H9 (cell line): ENCODE measurements at regions not wholly inside any gene's neighbourhood (a gene's known extent, or its start where the extent isn't known, plus 50 kb on each side); places are given as distances from the start of the nearest gene placed in this dataset.

Source experiments
- DNase-seq: peaks from one replicate; pipeline ENCODE4 v3.0.0-alpha.2; 2017
- H2AFZ ChIP-seq: one replicate; pipeline ENCODE4 v1.6.1; 2013; ENCODE audit warnings: mild to moderate bottlenecking, low read length, control low read depth, moderate library complexity
- H2AK5ac ChIP-seq: 2 replicates; pipeline ENCODE4 v1.6.1; 2013; ENCODE audit warnings: low read length, control low read depth, mixed read lengths; ENCODE audit not compliant: insufficient read length
- H2BK120ac ChIP-seq: one replicate; pipeline ENCODE4 v1.6.1; 2013; ENCODE audit warnings: low read depth, mild to moderate bottlenecking, low read length, control low read depth, inconsistent platforms; ENCODE audit not compliant: poor library complexity, severe bottlenecking
- H2BK12ac ChIP-seq: 2 replicates; pipeline ENCODE4 v1.6.1; 2013; ENCODE audit warnings: low read length, control low read depth, mixed read lengths, low read depth; ENCODE audit not compliant: insufficient read length
- H2BK15ac ChIP-seq: 2 replicates; pipeline ENCODE4 v1.6.1; 2013; ENCODE audit warnings: low read depth, low read length, control low read depth
- H2BK20ac ChIP-seq: one replicate; pipeline ENCODE4 v1.6.1; 2013; ENCODE audit warnings: low read depth, mild to moderate bottlenecking, low read length, control low read depth, inconsistent platforms; ENCODE audit not compliant: poor library complexity, severe bottlenecking
- H2BK5ac ChIP-seq: 2 replicates; pipeline ENCODE4 v1.6.1; 2013; ENCODE audit warnings: low read length, control low read depth, mixed read lengths; ENCODE audit not compliant: insufficient read length
- H3K14ac ChIP-seq: 2 replicates; pipeline ENCODE4 v1.6.1; 2013; ENCODE audit warnings: low read length, control low read depth; ENCODE audit not compliant: insufficient read depth
- H3K18ac ChIP-seq: 2 replicates; pipeline ENCODE4 v1.6.1; 2013; ENCODE audit warnings: low read depth, mild to moderate bottlenecking, mixed read lengths, low read length, control low read depth; ENCODE audit not compliant: insufficient read length
- H3K23ac ChIP-seq: 2 replicates; pipeline ENCODE4 v1.6.1; 2013; ENCODE audit warnings: low read length, control low read depth, mixed read lengths, low read depth; ENCODE audit not compliant: insufficient read length
- H3K23me2 ChIP-seq: 2 replicates; pipeline ENCODE4 v1.6.1; 2013; ENCODE audit warnings: low read depth, mild to moderate bottlenecking, mixed read lengths, low read length, control low read depth; ENCODE audit not compliant: insufficient read length, poor library complexity, severe bottlenecking
- H3K27ac ChIP-seq: 2 replicates; pipeline ENCODE4 v1.5.1; 2013; ENCODE audit warnings: low read length, control low read depth, mixed read lengths, low read depth; ENCODE audit not compliant: insufficient read length
- H3K27me3 ChIP-seq: 2 replicates; pipeline ENCODE4 v1.6.1; 2013; ENCODE audit warnings: low read length, control low read depth, inconsistent platforms; ENCODE audit not compliant: insufficient read depth
- H3K4ac ChIP-seq: 2 replicates; pipeline ENCODE4 v1.6.1; 2013; ENCODE audit warnings: low read depth, mild to moderate bottlenecking, control low read depth, inconsistent platforms, low read length, moderate library complexity
- H3K4me1 ChIP-seq: 2 replicates; pipeline ENCODE4 v1.6.1; 2013; ENCODE audit warnings: low read length, control low read depth, inconsistent platforms; ENCODE audit not compliant: insufficient read depth
- H3K4me2 ChIP-seq: 2 replicates; pipeline ENCODE4 v1.6.1; 2013; ENCODE audit warnings: low read length, control low read depth, mixed read lengths; ENCODE audit not compliant: insufficient read length, insufficient read depth
- H3K56ac ChIP-seq: 2 replicates; pipeline ENCODE4 v1.6.1; 2013; ENCODE audit warnings: low read depth, mild to moderate bottlenecking, mixed read lengths, low read length, control low read depth; ENCODE audit not compliant: insufficient read length
- H3K79me1 ChIP-seq: 2 replicates; pipeline ENCODE4 v1.6.1; 2013; ENCODE audit warnings: low read depth, mild to moderate bottlenecking, moderate library complexity, low read length, control low read depth, inconsistent platforms; ENCODE audit not compliant: insufficient read depth, poor library complexity, severe bottlenecking
- H3K79me2 ChIP-seq: 2 replicates; pipeline ENCODE4 v1.6.1; 2013; ENCODE audit warnings: low read length, control low read depth, inconsistent platforms; ENCODE audit not compliant: insufficient read depth
- H3K9ac ChIP-seq: 2 replicates; pipeline ENCODE4 v1.6.1; 2013; ENCODE audit warnings: low read length, control low read depth, mixed read lengths; ENCODE audit not compliant: insufficient read length; ENCODE audit errors: extremely low read depth
- H3K9me3 ChIP-seq: one replicate; pipeline ENCODE4 v1.6.1; 2013; ENCODE audit warnings: low read depth, low read length, inconsistent platforms; ENCODE audit not compliant: control insufficient read depth
- H3T11ph ChIP-seq: one replicate; pipeline ENCODE4 v1.6.1; 2013; ENCODE audit warnings: mild to moderate bottlenecking, low read length, control low read depth, inconsistent platforms
- H4K20me1 ChIP-seq: one replicate; pipeline ENCODE4 v1.6.1; 2013; ENCODE audit not compliant: control insufficient read depth, insufficient read length, insufficient read depth
- H4K5ac ChIP-seq: 2 replicates; pipeline ENCODE4 v1.6.1; 2013; ENCODE audit warnings: low read depth, mild to moderate bottlenecking, mixed read lengths, low read length, control low read depth; ENCODE audit not compliant: insufficient read length
- H4K8ac ChIP-seq: replicated peaks from 2 replicates; pipeline ENCODE4 v1.6.1; 2013; ENCODE audit warnings: low read length, control low read depth, mixed read lengths, low read depth; ENCODE audit not compliant: insufficient read length
- H4K91ac ChIP-seq: 2 replicates; pipeline ENCODE4 v1.6.1; 2013; ENCODE audit warnings: low read depth, mild to moderate bottlenecking, moderate library complexity, mixed read lengths, low read length, control low read depth; ENCODE audit not compliant: insufficient read length
- H3K27ac Mint-ChIP-seq, 3 experiments: 2 replicates in 2 of 3; 3 replicates in 1 of 3; pipeline ENCODE4 v1.8.0; 2020 to 2021; ENCODE audit warnings: mixed read lengths in 3 of 3, mild to moderate bottlenecking in 1 of 3, moderate library complexity in 1 of 3
- H3K27me3 Mint-ChIP-seq: 2 replicates; pipeline ENCODE4 v1.8.0; 2021; ENCODE audit warnings: low read depth, mild to moderate bottlenecking, moderate library complexity, mixed read lengths
- H3K36me3 Mint-ChIP-seq, 3 experiments: 2 replicates in 2 of 3; 3 replicates in 1 of 3; pipeline ENCODE4 v1.8.0; 2020 to 2021; ENCODE audit warnings: low read depth in 3 of 3, mixed read lengths in 3 of 3; ENCODE audit not compliant: insufficient read depth in 1 of 3
- H3K4me1 Mint-ChIP-seq, 2 experiments: 2 replicates each; pipeline ENCODE4 v1.8.0; 2020; ENCODE audit warnings: mixed read lengths in 2 of 2
- H3K4me3 Mint-ChIP-seq, 2 experiments: 2 replicates in 1 of 2; 3 replicates in 1 of 2; pipeline ENCODE4 v1.8.0; 2020 to 2021; ENCODE audit warnings: mild to moderate bottlenecking in 2 of 2, mixed read lengths in 2 of 2, moderate library complexity in 1 of 2
- H3K9me3 Mint-ChIP-seq, 2 experiments: 2 replicates in 1 of 2; 3 replicates in 1 of 2; pipeline ENCODE4 v1.8.0; 2020; ENCODE audit warnings: mild to moderate bottlenecking in 2 of 2, mixed read lengths in 2 of 2, moderate library complexity in 1 of 2
- WGBS: extraction: QIAGEN DNeasy Blood & Tissue Kit; methylation state at CpG from one replicate; pipeline ENCODE4 v1.1.7; 2013; ENCODE audit warnings: missing lambda C conversion rate, low lambda C conversion rate, mixed read lengths; ENCODE audit not compliant: insufficient read length; ENCODE audit errors: extremely low coverage; 5-methylcytosine and 5-hydroxymethylcytosine counted together
- TF ChIP-seq, protein P1 (sequence below): fragments of 200-600 bp; sonication (generic); conservative IDR thresholded peaks from 3 replicates; pipeline ENCODE4 v1.8.0; 2021; ENCODE audit warnings: antibody characterized with exemption, mild to moderate bottlenecking

- H3K4me2 ChIP-seq = no peak overlapping the region
- no peaks in the 10 kb centered on the region for H4K20me1 ChIP-seq
- no peak overlapping the region for H2BK15ac ChIP-seq
- H2BK5ac ChIP-seq = no peak overlapping the region
- no peaks in the 10 kb centered on the region; a peak in 2 of 7 replicates for H3K36me3 Mint-ChIP-seq
- no peak overlapping the region for H3K4me3 Mint-ChIP-seq
- peaks cover 3% of the 10 kb centered on the region for H3K27me3 Mint-ChIP-seq
- H3T11ph ChIP-seq = no peak overlapping the region
- no peak overlapping the region for H3K9ac ChIP-seq
- H3K4ac ChIP-seq = no peak overlapping the region
- WGBS = no CpG with 5 or more reads among the region's 8 CpGs
- DNase-seq = no peak
- H2BK12ac ChIP-seq = no peak overlapping the region
- H3K9me3 Mint-ChIP-seq = peaks cover 0 to 1% of the 10 kb centered on the region in 2 experiments; a peak in 1 of 5 replicates
- H3K27ac Mint-ChIP-seq = peak overlapping the region in 1 of 3 experiments; percentile 81; a peak in 2 of 7 replicates
- no peak overlapping the region for H3K23ac ChIP-seq
- H2BK120ac ChIP-seq = no peak overlapping the region
- no peaks in the 10 kb centered on the region for H3K23me2 ChIP-seq
- H3K18ac ChIP-seq = no peak overlapping the region
- H4K5ac ChIP-seq = no peak overlapping the region
- H3K14ac ChIP-seq = no peak overlapping the region
- H4K8ac ChIP-seq = no peak overlapping the region
- H2BK20ac ChIP-seq = peak overlapping the region; percentile 6
- H3K9me3 ChIP-seq = no peaks in the 10 kb centered on the region
- no peak overlapping the region for H3K27ac ChIP-seq
- TF ChIP-seq, protein P1, sequence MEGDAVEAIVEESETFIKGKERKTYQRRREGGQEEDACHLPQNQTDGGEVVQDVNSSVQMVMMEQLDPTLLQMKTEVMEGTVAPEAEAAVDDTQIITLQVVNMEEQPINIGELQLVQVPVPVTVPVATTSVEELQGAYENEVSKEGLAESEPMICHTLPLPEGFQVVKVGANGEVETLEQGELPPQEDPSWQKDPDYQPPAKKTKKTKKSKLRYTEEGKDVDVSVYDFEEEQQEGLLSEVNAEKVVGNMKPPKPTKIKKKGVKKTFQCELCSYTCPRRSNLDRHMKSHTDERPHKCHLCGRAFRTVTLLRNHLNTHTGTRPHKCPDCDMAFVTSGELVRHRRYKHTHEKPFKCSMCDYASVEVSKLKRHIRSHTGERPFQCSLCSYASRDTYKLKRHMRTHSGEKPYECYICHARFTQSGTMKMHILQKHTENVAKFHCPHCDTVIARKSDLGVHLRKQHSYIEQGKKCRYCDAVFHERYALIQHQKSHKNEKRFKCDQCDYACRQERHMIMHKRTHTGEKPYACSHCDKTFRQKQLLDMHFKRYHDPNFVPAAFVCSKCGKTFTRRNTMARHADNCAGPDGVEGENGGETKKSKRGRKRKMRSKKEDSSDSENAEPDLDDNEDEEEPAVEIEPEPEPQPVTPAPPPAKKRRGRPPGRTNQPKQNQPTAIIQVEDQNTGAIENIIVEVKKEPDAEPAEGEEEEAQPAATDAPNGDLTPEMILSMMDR = no peak
- peaks cover 9% of the 10 kb centered on the region; the same call in 1 of the 2 replicates for H3K4me1 ChIP-seq
- no peak overlapping the region for H4K91ac ChIP-seq
- H3K4me1 Mint-ChIP-seq = peaks cover 42 to 43% of the 10 kb centered on the region in 2 experiments
- H2AK5ac ChIP-seq = no peak overlapping the region
- no peaks in the 10 kb centered on the region for H3K79me2 ChIP-seq
- peak overlapping the region; percentile 36 for H2AFZ ChIP-seq
- H3K56ac ChIP-seq = no peak overlapping the region
- no peaks in the 10 kb centered on the region for H3K27me3 ChIP-seq
- no peaks in the 10 kb centered on the region for H3K79me1 ChIP-seq
Measured at GRCh38 chr16:18041864-18042834, 294.4 kb downstream of the NPIPA8 start.
